Right lobe of liver (tissue), 4 donors: ENCODE measurements at regions not wholly inside any gene's neighbourhood (a gene's known extent, or its start where the extent isn't known, plus 50 kb on each side); places are given as distances from the start of the nearest gene placed in this dataset.

ENCODE experiments used
- POLR2A ChIP-seq: fragments of 450-650 bp; IDR thresholded peaks from one replicate; pipeline ENCODE4 v1.6.1; 2017; ENCODE audit warnings: antibody characterized with exemption, mild to moderate bottlenecking
- TF ChIP-seq, protein P1 (sequence below), 4 donors: fragments of 200-600 bp in 3 of 4; fragments of 450-650 bp in 1 of 4; IDR thresholded peaks; one replicate each; pipeline versions ENCODE4 v1.5.1 to v1.8.0; 2016 to 2022; ENCODE audit warnings: antibody characterized with exemption in 4 of 4, mild to moderate bottlenecking in 2 of 4
- donor health status: DM: no; HTN: no; CAD: no.
- donor health status: DM: no; HTN: no; CAD: no.
- donor health status: DM: no; HTN: yes; CAD: no.

- TF ChIP-seq, protein P1, sequence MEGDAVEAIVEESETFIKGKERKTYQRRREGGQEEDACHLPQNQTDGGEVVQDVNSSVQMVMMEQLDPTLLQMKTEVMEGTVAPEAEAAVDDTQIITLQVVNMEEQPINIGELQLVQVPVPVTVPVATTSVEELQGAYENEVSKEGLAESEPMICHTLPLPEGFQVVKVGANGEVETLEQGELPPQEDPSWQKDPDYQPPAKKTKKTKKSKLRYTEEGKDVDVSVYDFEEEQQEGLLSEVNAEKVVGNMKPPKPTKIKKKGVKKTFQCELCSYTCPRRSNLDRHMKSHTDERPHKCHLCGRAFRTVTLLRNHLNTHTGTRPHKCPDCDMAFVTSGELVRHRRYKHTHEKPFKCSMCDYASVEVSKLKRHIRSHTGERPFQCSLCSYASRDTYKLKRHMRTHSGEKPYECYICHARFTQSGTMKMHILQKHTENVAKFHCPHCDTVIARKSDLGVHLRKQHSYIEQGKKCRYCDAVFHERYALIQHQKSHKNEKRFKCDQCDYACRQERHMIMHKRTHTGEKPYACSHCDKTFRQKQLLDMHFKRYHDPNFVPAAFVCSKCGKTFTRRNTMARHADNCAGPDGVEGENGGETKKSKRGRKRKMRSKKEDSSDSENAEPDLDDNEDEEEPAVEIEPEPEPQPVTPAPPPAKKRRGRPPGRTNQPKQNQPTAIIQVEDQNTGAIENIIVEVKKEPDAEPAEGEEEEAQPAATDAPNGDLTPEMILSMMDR (IDR thresholded peaks at IDR 0.05) = no peak
- TF ChIP-seq POLR2A = no peak
These were observed 590.2 kb upstream of the LRRC4C start for GRCh38 chr11:42049650-42050049.
